Posterior vena cava (tissue), 2 donors: ENCODE measurements at regions not wholly inside any gene's neighbourhood (a gene's known extent, or its start where the extent isn't known, plus 50 kb on each side); places are given as distances from the start of the nearest gene placed in this dataset.

ENCODE experiments used
- DNase-seq: peaks from one replicate; pipeline ENCODE4 v3.0.0-alpha.2; 2020; ENCODE audit warnings: low spot score
- intact Hi-C, 2 donors: fragments of 100-400 bp; cut with DNase I; formaldehyde crosslinking; loops; one replicate each; pipeline versions ENCODE4 v1.14.1 to v1.14.2; 2022 to 2023
- donor health status: DM: yes; HTN: yes; CAD: no.
- donor health status: DM: yes; HTN: yes; CAD: no.

DNA sequence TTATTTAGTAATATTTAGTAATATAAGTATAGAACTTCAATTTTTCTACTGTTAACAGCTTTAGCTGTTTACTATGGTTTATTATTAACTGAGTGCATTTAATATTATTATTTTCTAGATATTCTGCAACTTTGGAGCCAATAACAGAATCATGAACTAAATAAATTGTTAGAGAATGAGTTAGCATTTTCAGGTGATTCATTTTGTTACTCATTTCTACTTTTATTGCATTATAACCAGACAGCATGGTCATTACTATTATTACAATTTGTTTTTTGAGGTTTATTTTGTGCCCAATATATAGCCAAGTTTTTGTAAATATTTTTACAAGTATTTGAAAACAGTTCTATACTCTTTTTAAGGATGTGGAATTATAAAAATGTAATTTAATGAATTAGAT is 279.6 kb downstream of the SQOR start:
- no peak for DNase-seq
- intact Hi-C loops: no loop called here

DNA sequence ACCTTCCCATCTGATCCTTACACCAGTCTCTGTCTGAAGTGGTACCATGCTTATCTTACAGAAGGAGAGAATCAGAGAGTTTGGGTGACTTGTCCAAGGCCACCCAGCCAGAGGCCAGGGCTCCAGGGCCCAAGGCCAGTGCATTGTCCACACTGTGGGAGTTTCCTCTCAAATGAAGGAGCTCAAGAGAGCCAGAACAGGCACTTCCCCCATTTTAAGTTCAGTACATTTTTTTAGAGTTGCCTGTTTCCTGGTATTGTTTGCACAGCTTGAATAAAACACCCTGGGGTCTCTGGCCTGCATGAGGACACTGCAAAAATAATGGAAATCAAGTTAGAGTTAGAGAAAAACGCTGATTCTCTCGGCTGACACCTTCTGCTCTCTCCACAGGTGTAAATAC is 284.0 kb downstream of the SQOR start:
- intact Hi-C loops: no loop called here
- DNase-seq: no peak

DNA sequence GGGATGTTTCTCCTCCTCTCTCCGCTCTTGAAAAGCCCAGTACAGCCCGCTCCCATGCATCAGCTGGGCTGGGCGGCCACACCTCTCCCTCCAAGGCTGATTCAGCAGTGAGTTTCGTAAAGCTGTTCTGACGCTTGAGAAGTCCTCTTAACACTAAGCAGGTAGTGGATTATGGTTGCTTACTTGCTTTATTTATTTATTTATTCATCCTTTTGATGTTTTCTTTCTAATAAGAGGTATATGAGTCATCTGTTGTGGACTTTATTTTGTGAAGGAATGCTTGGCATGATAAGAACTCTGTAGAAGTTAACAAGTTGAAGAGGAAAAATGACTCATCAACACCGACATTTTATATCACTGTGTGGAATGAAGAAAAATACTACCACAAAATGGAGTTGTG is 285.0 kb downstream of the SQOR start:
- intact Hi-C loops: no loop called here
- no peak for DNase-seq

DNA sequence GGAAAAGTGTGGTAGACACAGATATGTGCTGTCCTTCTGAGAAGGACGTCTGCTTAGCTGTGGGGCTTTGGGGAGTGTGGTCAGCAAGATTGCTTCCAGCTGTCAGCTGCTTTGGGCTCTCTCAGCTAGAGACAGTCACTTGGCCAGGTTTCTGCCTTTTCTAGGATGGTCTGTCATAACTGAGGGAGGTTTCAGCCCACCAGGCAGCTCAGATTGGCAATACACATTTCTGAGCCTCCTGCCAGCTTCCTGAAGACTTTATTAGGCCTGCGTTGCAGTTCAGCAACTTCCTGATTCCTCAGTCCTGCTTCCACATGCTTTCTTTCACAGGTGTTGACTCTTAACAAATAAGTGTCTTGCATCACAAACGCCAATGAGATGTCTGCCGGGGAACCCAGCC is 286.5 kb downstream of the SQOR start:
- no peak for DNase-seq
- intact Hi-C loops: no loop called here

DNA sequence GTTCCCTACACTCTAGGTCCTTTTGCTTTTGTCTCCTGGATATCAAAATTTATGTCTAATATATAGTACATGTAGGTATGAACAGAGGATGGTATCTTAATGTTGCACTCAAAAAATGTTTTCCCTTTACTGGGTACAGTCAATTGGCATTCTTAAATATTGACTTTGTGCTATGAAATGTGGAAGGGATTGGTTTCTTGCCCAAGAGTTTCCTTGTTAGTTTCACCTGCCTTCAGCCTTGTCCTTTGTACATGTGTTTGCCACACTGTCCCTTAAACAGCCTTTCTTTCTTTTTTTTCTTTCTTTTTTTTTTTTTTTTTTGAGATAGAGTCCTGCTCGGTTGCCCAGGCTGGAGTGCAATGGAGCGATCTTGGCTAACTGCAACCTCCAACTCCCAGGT is 287.1 kb downstream of the SQOR start:
- intact Hi-C loops: no loop called here
- no peak for DNase-seq

DNA sequence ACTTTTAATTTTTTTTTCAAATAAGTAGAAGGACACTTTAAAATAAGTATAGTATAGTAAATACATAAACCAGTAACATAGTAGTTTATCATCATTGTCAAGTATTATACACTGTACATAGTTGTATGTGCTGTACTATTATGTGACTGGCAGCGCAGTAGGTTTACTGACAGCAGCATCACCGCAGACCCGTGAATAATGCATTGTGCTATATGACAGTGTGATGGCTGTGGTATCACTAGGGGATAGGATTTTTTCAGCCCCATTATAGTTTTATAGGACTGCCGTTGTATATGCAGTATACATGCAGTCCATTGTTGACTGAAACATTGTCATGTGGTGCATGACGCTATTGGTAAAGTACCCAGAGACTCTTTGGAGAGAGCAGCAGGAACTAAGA is 306.5 kb downstream of the SQOR start:
- no peak for DNase-seq
- intact Hi-C loops: no loop called here

DNA sequence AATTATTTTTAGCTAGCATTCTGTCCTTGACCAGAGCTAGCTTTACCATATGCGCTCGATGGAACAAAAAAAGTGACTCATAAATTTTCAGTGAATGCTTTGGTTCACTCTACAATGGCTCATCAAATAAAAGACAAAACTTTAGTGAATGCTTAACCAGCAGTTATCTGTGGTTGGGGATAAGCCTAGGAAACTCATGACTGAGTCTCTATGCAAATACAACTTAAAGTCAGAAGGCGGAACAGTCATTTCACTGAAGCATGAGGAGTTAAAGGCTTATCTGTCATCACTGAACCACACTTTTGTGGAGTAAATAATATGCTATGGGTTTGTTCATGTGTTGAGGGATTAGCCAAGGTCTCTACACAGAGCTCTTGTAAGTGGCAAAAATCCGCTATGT is 308.4 kb downstream of the SQOR start:
- no peak for DNase-seq
- intact Hi-C loops: no loop called here

DNA sequence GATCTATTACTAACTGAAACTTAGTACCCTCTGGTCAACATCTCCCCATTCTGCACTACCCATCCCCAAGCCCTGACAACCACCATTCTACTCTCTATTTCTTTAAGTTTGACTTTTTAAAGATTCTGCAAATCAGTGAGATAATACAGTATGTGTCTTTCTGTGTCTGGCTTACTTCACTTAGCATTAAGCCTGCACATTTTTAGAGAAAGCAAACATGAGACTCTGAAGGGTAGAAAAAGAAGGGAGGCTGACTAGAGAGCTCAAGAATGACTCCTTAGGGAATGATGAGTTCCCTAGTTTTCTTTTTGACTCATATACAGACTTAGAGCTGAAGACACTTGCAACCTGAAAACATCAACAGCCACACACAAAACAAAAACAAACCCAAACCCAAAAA is 311.3 kb downstream of the SQOR start:
- intact Hi-C loops: no loop called here

DNA sequence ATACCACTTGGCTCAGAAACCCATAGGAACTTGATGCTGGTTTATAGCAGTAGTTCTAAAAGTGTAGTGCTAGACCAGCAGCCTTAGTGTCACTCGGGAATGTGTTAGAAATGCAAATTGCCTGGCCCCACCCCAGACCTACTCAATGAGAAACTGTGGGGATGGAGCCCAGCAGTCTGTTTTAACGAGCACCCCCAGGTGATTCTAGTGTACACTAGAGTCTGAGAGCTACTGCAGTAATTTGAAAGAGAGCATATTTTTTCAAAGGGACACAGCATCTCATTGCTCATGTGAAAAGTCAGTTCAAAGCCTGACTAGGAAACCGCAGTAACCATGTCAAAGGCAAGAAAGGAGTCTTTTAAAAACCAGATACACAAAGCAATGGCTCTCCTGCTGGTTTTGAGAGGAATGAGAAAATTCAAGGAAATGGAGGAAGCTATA is 313.4 kb downstream of the SQOR start:
- DNase-seq: no peak
- intact Hi-C loops: no loop called here

More for the DNA sequence above, 311.3 kb downstream of the SQOR start:
- DNase-seq: no peak

DNA sequence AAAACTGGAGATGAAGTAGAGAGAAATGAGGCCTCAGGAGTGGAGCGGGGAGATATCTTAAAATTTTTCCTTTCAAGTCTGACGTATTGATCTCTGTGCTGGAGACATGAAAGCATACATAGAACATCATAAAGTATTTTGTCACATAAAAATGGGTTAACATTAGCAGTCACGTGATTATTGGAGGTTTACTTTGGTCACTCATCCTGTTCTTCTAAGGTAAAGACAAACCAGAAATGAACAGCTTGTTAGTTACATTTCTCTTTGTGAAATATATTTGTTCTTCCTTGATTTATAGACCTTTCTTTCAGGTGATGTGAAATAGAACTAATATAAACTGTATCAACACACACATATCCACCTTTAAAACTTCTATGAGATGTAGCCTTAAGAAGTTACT is 324.1 kb downstream of the SQOR start:
- no peak for DNase-seq
- intact Hi-C loops: no loop called here

DNA sequence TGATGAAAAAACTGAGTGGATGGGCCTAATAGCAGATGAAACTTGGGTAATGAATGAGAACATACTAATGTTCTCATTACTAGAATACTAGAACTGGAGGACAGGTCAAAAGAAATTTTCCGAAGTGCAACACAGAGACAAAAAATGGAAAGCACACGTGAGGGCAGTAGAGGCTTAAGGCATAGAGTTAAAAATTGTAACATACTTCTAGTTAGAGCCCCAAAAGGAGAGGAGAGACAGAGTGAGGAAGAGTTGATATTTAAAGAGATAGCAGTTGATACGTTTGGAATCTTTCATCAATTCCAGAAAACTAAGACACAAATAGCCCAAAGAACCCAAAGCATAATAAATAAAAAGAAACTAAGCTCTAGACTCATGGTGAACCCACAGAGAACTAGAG is 327.9 kb downstream of the SQOR start:
- intact Hi-C loops: no loop called here
- DNase-seq: no peak

DNA sequence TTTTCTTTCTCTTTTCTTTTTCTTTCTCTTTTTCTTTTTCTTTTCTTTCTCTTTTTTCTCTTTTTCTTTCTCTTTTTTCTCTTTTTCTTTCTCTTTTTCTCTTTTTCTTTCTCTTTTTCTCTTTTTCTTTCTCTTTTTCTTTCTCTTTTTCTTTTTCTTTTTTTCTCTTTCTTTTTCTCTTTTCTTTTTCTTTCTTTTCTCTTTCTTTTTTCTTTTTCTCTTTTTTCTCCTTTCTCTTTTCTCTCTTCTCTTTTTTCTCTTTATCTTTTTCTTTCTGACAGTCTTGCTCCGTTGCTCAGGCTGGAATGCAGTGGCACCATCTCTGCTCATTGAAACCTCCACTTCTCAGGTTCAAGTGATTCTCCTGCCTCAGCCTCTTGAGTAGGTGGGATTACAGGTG is 335.7 kb downstream of the SQOR start:
- intact Hi-C loops: no loop called here
- no peak for DNase-seq

DNA sequence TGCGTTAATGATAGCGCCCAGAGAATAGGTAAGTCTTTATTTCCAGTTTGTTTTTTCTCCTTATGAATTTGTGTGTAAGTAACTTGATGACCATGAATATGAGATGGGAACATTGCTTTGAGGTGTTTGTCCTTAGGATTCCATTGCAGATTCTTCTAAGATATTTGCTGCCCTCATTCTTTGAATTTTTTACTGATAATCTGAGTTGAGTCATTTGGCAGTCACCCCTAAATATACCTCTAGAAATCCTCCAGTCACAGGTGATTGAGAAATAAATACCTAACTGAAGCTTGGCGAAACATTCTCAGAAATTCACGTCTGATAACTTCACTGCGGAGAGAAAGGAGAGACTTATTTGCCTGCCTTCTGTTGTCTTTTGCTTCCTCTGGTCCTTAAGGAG is 345.5 kb downstream of the SQOR start:
- no peak for DNase-seq
- intact Hi-C loops: no loop called here

DNA sequence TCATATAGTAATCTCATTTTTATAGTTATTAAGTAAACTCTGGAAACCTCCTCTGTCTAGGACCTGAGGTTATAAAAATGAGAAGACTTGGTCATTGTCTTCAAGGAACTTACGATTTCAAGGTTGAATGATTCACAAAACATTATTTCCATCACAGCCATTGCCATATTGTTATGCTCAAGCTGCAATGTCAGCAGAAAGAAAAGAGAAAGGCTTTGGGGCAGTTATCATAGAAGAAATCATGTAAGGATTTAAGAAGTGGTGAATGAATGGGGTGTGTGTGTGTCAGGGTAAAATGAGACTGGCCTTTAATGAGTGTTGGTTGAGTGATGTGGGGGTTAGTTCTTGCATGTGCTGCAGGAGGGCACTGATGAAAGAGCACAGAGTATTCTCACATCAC is 346.8 kb downstream of the SQOR start:
- intact Hi-C loops: no loop called here
- no peak for DNase-seq

DNA sequence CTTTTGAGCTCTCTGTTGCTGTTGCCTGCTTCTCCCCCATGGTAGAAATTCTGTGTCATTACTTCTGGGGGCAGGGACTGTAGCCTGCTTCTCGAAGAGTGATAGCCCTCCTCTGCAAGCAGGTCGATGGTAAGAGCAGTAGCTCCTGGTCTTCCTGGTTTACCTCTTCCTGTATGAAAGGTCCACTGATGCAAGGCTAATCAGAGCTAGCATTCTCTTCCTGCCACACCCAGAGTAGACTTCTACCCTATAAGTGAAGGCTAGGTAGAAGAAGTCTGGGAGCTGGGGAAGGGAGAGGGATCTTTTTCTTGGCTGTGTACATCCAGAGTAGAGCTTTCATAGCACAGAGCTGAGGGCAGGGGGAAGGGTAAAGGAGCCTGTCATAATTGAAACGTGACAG is 357.0 kb downstream of the SQOR start:
- no peak for DNase-seq
- intact Hi-C loops: no loop called here

DNA sequence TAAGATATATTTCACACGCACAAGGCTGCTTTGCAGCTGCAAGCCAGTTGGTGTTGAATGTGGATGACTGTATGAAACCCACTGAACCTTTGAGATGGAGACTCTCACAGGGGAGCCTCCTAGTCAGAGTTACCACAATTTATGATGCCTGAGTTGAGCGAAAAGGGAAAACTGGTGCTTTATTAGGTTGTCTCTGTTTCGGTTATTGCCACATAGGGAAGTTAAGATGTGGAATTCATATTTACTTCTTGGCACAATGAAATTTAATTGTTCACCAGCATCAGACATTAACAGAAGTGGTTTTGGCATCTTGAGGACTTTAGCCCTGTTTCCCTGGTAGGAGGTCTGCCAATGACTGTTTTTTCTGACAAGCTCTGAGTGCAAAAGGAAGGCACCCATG is 358.2 kb downstream of the SQOR start:
- no peak for DNase-seq

DNA sequence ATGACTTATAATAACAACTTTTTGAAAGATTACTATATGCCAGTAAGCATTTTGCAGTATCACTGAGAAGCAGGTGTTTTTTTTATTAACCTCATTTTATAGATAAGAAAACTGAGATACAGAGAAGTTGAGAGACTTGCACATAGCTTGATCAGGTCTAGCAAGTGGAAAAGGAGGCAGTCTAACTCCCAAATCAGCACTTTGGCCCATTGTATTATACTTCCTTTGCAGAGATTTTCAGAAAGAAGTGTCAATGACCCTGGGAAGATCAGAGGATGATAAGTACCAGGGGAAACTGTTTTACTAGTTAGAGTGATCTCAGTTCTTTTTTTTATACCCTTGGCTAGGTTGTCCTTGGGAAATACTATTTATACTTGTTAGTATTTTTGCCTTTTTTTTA is 358.7 kb downstream of the SQOR start:
- no peak for DNase-seq
- intact Hi-C loops: no loop called here

More for the DNA sequence above, 358.2 kb downstream of the SQOR start:
- intact Hi-C loops: no loop called here

DNA sequence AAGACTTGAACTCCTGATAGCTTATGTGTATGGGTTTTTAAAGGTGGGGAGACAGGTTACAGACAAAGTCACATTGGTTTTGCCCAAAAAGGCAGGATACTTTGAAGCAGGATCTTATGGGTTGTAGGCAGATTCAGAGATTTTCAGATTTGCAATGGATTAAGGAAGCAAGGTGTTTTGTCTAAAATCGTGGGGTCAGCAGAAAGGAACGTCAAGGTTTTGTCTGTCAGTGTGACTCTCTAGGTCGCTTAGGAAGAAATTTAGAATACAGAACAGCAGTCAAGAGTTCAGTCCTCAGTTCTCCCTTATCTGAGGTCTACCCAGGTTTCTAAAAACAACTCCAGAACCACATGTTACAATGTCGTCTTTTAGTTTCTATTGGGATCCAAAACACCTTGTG is 361.0 kb downstream of the SQOR start:
- no peak for DNase-seq
- intact Hi-C loops: no loop called here

DNA sequence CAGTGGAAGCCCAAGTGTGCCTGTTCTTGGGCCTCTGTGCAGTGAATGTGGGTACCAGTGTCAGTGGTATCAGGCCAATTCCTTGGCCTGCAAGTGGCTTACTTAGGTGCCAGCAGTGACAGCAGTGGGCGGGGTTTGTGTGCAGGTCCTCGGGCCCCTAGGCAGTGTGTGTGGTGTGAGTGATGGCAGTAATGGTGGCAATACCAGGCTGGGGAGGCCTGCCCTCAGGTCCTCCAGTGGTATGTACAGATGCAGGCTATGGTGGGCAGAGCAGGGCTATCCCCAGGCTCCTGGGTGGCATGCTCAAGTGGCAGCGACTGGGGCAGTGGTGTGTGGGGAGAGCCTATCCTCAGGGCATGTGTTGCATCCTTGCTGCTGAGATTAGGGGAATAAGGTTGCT is 379.7 kb downstream of the SQOR start:
- intact Hi-C loops: no loop called here
- no peak for DNase-seq

DNA sequence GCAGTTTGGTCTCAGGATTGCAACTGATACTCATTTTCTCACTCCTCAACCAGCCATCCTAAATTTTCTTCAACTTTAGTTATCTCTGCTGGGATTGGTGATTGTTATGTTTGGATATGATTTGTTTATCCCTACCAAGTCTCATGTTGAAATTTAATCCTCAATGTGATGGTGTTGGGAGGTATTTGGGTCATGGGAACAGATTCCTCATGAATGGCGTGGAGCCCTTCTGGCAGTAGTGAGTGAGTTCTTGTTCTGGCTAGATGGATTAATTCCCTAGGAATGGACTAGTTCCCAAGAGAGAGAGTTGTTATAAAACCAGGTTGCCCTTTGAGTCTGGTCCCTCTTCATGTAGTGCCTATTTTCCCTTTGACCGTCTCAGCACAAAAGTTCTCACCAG is 399.9 kb downstream of the SQOR start:
- intact Hi-C loops: no loop called here
- no peak for DNase-seq

DNA sequence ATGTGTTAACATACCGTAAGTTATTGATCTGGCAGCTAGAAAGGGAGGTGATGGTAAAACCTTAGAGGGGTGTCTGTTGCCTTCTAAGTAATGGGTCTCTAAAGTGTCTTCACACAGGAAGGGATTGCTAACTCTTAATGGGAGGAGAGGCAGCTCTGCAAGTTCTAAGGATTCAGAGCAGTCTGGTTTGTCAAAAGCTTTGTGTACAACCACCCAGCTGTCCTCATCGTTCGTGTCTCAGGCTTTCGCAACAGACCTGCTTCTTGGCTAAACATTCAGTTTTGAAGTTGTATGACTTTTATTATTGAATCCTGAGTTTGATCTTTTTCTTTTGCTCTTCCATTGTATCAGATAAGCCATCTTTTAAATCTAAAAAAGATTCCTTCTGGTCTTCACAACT is 404.9 kb downstream of the SQOR start:
- intact Hi-C loops: no loop called here
- no peak for DNase-seq

DNA sequence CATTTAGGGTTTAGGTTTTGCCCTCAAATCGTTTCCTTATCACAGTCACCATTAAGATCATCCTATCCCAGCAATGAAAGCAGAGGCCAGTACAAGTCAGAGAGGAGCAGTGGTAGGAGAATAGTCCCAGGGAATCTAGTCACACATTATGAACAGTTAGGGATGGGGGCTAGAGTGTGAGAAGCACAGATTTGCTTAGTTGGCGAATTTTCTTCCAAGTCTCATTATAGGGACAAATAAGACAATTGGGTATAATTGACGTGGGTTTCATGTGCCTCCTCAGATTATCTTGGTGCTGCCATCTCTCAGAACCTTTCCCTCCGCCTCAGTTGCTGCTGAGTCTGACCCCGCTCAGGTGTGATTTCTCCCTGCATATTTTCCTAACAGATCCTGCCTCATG is 407.1 kb downstream of the SQOR start:
- intact Hi-C loops: no loop called here
- DNase-seq: no peak
